GM20000 (cell line): ENCODE measurements at regions not wholly inside any gene's neighbourhood (a gene's known extent, or its start where the extent isn't known, plus 50 kb on each side); places are given as distances from the start of the nearest gene placed in this dataset.

Experiments used
- DNase-seq: peaks from one replicate; pipeline ENCODE4 v3.0.0; 2012; ENCODE audit warnings: low spot score
- TF ChIP-seq, protein P1 (sequence below): IDR thresholded peaks from 2 replicates; pipeline ENCODE4 v1.5.1; 2012; ENCODE audit warnings: mild to moderate bottlenecking, control low read depth; ENCODE audit errors: extremely low read depth, missing control alignments

- TF ChIP-seq, protein P1, sequence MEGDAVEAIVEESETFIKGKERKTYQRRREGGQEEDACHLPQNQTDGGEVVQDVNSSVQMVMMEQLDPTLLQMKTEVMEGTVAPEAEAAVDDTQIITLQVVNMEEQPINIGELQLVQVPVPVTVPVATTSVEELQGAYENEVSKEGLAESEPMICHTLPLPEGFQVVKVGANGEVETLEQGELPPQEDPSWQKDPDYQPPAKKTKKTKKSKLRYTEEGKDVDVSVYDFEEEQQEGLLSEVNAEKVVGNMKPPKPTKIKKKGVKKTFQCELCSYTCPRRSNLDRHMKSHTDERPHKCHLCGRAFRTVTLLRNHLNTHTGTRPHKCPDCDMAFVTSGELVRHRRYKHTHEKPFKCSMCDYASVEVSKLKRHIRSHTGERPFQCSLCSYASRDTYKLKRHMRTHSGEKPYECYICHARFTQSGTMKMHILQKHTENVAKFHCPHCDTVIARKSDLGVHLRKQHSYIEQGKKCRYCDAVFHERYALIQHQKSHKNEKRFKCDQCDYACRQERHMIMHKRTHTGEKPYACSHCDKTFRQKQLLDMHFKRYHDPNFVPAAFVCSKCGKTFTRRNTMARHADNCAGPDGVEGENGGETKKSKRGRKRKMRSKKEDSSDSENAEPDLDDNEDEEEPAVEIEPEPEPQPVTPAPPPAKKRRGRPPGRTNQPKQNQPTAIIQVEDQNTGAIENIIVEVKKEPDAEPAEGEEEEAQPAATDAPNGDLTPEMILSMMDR = no peak
Measured at GRCh38 chr18:45560870-45561269, 54.4 kb upstream of the SLC14A2 start.

DNA sequence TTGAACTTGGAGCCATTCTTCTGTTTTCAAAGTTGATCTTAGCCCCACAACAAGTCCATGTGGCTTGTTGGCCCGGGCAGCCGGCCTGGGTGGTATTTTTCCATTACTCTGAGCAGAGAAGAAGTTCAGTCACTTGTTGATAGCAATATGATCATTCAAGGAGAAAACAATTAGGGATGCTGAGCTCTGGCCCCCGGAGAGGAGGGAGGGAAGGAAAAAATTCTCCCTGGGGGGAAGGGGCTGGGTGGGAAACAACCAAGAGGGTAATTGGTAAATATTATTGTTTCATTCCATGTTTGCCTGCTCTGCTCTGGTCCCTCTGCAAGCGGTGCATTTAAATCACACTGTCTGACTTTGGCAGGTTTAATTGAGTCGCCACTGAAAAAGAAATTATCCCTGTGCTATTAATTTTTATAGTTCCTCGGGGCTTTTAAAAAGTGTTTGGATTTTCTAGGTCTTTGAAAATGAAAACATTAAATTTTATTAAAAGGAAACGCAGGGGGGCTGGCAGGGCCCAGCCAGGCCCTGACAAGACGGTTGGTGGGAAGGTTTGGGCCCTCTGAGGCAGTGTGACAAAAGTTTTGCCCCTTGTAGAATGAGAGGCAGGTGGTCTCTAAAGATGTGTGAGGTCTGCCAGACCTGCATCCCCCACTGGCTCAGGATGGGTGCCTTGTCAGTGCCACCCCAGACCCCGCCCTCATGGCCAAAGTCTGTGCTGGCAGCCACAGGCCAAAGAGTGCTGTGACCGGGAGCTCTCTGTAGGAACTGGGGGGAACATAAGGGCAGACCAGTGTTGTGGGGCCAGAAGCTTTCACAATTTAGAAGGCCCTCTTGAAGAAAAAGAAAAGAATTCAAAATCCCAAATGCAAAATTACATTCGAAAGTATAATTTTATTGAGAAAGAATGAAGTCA is 52.5 kb upstream of the SLC14A2 start:
- DNase-seq = no peak
- TF ChIP-seq, protein P1 = no peak

More at GRCh38 chr18:45560870-45561269, 54.4 kb upstream of the SLC14A2 start:
- no peak for DNase-seq

DNA sequence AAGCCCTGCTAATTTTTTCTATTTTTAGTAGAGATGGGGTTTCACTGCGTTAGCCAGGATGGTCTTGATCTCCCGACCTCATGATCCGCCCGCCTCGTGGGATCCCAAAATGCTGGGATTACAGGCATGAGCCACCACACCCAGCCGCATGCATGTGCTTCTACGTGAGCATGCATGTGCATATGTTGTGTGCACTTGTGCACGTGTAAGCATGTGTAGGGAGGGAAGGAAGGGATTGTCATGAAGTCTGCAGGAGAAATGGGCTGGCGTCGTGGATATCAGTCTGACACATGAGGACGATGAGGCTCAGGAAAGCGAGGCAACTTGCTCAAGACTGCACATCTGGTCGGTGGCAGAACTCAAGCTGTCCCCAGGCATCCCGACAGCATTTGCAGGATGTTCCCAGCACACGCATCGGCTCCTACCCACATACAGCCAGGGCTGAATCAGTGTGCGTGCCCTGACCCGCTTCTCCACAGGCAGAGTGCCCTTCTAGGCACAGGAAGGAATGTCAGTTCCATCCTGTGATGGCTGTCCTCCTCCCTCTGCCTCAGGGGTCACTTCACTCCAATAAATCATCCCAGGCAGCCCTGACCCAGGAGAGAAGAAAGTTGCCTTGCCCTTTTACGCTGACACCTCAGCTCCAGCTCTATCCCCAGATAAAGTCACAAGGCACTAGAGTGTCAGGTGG is 49.9 kb upstream of the SLC14A2 start:
- DNase-seq = no peak
- TF ChIP-seq, protein P1 = no peak
